K562 (cell line): ENCODE measurements at regions not wholly inside any gene's neighbourhood (a gene's known extent, or its start where the extent isn't known, plus 50 kb on each side); places are given as distances from the start of the nearest gene placed in this dataset.

Experiments used
- ATAC-seq: fragments of 200-7000 bp; cut with Tn5 transposase; 3 replicates; pipeline ENCODE4 v1.9.1; 2020; ENCODE audit warnings: moderate library complexity
- BruUV-seq: library from RNA; stranded (reverse); fragments of 400-500 nt; replicated peaks from 2 replicates; lab custom pipeline; 2021; lab: Mats Ljungman, UMichigan
- CTCF ChIA-PET: fragments of 300-600 bp; formaldehyde crosslinking; extraction: SDS; loops from one replicate; lab custom pipeline; 2021; ENCODE audit warnings: low intra/inter-chr PET ratio; lab: Yijun Ruan, JAX
- POLR2A ChIA-PET: fragments of 300-600, 350-650 bp; sonication (Branson Sonifier 250); formaldehyde crosslinking; extraction: SDS; loops from one replicate; lab custom pipeline; 2021; ENCODE audit warnings: antibody characterized with exemption, inconsistent platforms; lab: Yijun Ruan, JAX
- DNase-seq, 4 experiments: peaks; one replicate each; pipeline versions ENCODE4 v3.0.0 to v3.0.0-alpha.2; 2011 to 2018; ENCODE audit warnings: low spot score in 3 of 4, mixed read lengths in 3 of 4; ENCODE audit errors: extremely low read depth in 1 of 4
- FAIRE-seq: peaks from 2 replicates; lab custom pipeline; 2011; peaks lifted over from hg19 to GRCh38; lab: Jason Lieb, UNC
- H2AFZ ChIP-seq: 2 replicates; pipeline ENCODE4 v1.6.0; 2011; ENCODE audit warnings: low read depth, low read length, control low read depth, inconsistent platforms
- H3K27ac ChIP-seq: fragments of 200-600 bp; 3 replicates; pipeline ENCODE4 v1.8.0; 2011; ENCODE audit warnings: low read depth, mild to moderate bottlenecking, control low read depth, inconsistent platforms, low read length, moderate library complexity, mixed read lengths; ENCODE audit errors: extremely low read depth
- H3K27me3 ChIP-seq, 2 experiments: fragments of 300-600 bp in 1 of 2; 2 replicates in 1 of 2; 3 replicates in 1 of 2; pipeline versions ENCODE4 v1.6.0 to v1.8.0; 2011; ENCODE audit warnings: inconsistent platforms in 2 of 2, low read length in 2 of 2, mild to moderate bottlenecking in 1 of 2, mixed read lengths in 1 of 2, moderate library complexity in 1 of 2; ENCODE audit not compliant: control insufficient read depth in 2 of 2, insufficient read depth in 2 of 2
- H3K36me3 ChIP-seq: fragments of 300-600 bp; 3 replicates; pipeline ENCODE4 v1.8.0; 2011; ENCODE audit warnings: mild to moderate bottlenecking, low read length, inconsistent platforms; ENCODE audit not compliant: control insufficient read depth, insufficient read depth
- H3K4me1 ChIP-seq, 2 experiments: fragments of 200-600 bp in 1 of 2; replicated peaks in 1 of 2; 2 replicates in 1 of 2; 3 replicates in 1 of 2; pipeline versions ENCODE4 v1.5.1 to v1.8.0; 2011; ENCODE audit warnings: inconsistent platforms in 2 of 2, low read length in 2 of 2, mild to moderate bottlenecking in 1 of 2, mixed read lengths in 1 of 2, moderate library complexity in 1 of 2; ENCODE audit not compliant: control insufficient read depth in 2 of 2, insufficient read depth in 2 of 2
- H3K4me2 ChIP-seq: 2 replicates; pipeline ENCODE4 v1.6.1; 2011; ENCODE audit warnings: low read length, control low read depth, inconsistent platforms, mixed read lengths; ENCODE audit not compliant: insufficient read depth
- H3K4me3 ChIP-seq: fragments of 200-600 bp; sonication (generic), shearing (Covaris generic); 2 replicates; pipeline ENCODE4 v1.5.1; 2016; ENCODE audit warnings: control low read depth, inconsistent platforms
- H3K79me2 ChIP-seq: fragments of 200-600 bp; 3 replicates; pipeline ENCODE4 v1.8.0; 2011; ENCODE audit warnings: low read length, inconsistent platforms; ENCODE audit not compliant: control insufficient read depth, insufficient read depth
- H3K9ac ChIP-seq, 2 experiments: 2 replicates each; pipeline versions ENCODE4 v1.6.0 to v1.6.1; 2011; ENCODE audit warnings: low read depth in 2 of 2, low read length in 2 of 2, control low read depth in 1 of 2, inconsistent platforms in 1 of 2, mild to moderate bottlenecking in 1 of 2, mixed read lengths in 1 of 2; ENCODE audit not compliant: insufficient read depth in 1 of 2
- H3K9me1 ChIP-seq: one replicate; pipeline ENCODE4 v1.6.0; 2011; ENCODE audit warnings: inconsistent platforms, mild to moderate bottlenecking, low read length, moderate library complexity; ENCODE audit not compliant: control insufficient read depth, insufficient read depth
- H3K9me3 ChIP-seq: replicated peaks from 2 replicates; pipeline ENCODE4 v1.5.1; 2011; ENCODE audit warnings: low read depth, low read length, inconsistent platforms; ENCODE audit not compliant: control insufficient read depth, insufficient read depth
- H4K20me1 ChIP-seq: replicated peaks from 2 replicates; pipeline ENCODE4 v1.6.1; 2011; ENCODE audit warnings: low read length, inconsistent platforms, mixed read lengths; ENCODE audit not compliant: control insufficient read depth, insufficient read depth
- IRF2 ChIP-seq: sonication (generic); formaldehyde crosslinking; IDR thresholded peaks from 2 replicates; pipeline ENCODE4 v1.8.1; 2022; ENCODE audit warnings: mild to moderate bottlenecking, missing genetic modification reagents
- PYGO2 ChIP-seq: fragments of 450-650 bp; IDR thresholded peaks from 2 replicates; pipeline ENCODE4 v1.6.1; 2016; ENCODE audit warnings: mild to moderate bottlenecking, missing genetic modification characterization, moderate library complexity, missing compliant biosample characterization
- RBFOX2 ChIP-seq: fragments of 200-400 bp; formaldehyde crosslinking; IDR thresholded peaks from 2 replicates; pipeline ENCODE4 v1.6.1; 2017; ENCODE audit warnings: low read depth, mild to moderate bottlenecking, low read length, moderate library complexity
- RFX1 ChIP-seq: fragments of 450-650 bp; IDR thresholded peaks from 2 replicates; pipeline ENCODE4 v1.6.1; 2016; ENCODE audit warnings: mild to moderate bottlenecking, moderate library complexity
- SPI1 ChIP-seq: IDR thresholded peaks from 2 replicates; pipeline ENCODE4 v1.6.1; 2011; ENCODE audit warnings: low read depth, low read length, control low read depth, borderline replicate concordance
- TEAD2 ChIP-seq: fragments of 450-650 bp; IDR thresholded peaks from 2 replicates; pipeline ENCODE4 v1.6.1; 2016; ENCODE audit warnings: missing genetic modification characterization, control low read depth, missing compliant biosample characterization
- ZFPM2 ChIP-seq: fragments of 250-450 bp; sonication (Bioruptor Pico); IDR thresholded peaks from 2 replicates; pipeline ENCODE4 v1.5.1; 2022; ENCODE audit warnings: mild to moderate bottlenecking
- ZNF780A ChIP-seq: fragments of 250-450 bp; sonication (Bioruptor Pico); IDR thresholded peaks from 2 replicates; pipeline ENCODE4 v1.5.0; 2021; ENCODE audit warnings: mild to moderate bottlenecking
- WGBS: fragments of 100-300 bp; shearing (Covaris generic); methylation state at CpG from one replicate; pipeline ENCODE4 v1.1.6; 2016; ENCODE audit warnings: low coverage, mixed read lengths; ENCODE audit not compliant: insufficient coverage; ENCODE audit errors: missing lambda C conversion rate; 5-methylcytosine and 5-hydroxymethylcytosine counted together
- in situ Hi-C: fragments of 300-500 bp; cut with MboI; formaldehyde crosslinking; loops from 4 replicates; pipeline ENCODE4 v1.15.0; 2018; ENCODE audit warnings: inconsistent platforms, mixed read lengths
- intact Hi-C: fragments of 100-400 bp; cut with micrococcal nuclease; formaldehyde crosslinking; loops from 2 replicates; pipeline ENCODE4 v1.14.2; 2022
- TF ChIP-seq, protein P1 (sequence below): fragments of 250-450 bp; sonication (Bioruptor Pico); IDR thresholded peaks from 2 replicates; pipeline ENCODE4 v1.5.0; 2020; ENCODE audit warnings: mild to moderate bottlenecking
- TF ChIP-seq, protein P2 (sequence below): fragments of 450-650 bp; conservative IDR thresholded peaks from 2 replicates; pipeline ENCODE4 v1.6.1; 2016; ENCODE audit warnings: missing genetic modification characterization, low read depth, mild to moderate bottlenecking, missing compliant biosample characterization, moderate library complexity

DNA sequence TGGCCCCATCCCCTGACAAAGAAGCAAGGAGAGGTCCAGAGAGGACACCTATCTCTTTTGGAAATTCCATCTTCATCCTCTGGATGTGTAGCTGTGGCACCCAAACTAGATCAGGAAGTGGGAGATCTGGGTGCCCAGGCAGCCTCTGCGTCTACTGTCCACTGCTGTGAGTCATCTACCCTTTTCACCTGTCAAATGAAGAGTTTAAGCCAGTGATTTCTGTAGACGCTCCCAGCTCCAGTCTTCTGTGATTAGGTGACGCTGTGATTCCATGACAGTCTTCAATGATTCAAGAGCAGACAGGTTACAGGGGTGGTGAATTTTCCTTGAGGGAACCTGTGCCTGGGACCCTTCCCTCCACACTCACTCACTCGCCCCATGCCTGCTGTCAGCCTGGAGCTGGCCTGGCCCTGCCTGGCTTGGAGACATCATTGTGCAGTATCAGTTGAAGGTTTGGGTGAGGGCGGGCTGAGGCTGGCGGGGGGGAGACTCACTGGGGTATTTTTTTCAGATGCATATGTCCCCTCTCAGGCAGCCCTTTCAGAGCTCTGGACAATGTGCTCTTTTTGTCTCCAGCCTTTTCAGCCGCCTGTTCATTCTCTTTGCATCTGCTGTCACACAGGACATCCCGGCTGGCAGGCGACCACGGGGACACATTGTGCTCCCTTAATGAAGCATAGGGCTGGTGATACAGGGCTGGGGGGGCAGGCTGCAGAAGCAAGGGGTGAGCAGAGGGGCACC lies 56.8 kb upstream of the PARP11 start (continued):
- TF ChIP-seq, protein P1, sequence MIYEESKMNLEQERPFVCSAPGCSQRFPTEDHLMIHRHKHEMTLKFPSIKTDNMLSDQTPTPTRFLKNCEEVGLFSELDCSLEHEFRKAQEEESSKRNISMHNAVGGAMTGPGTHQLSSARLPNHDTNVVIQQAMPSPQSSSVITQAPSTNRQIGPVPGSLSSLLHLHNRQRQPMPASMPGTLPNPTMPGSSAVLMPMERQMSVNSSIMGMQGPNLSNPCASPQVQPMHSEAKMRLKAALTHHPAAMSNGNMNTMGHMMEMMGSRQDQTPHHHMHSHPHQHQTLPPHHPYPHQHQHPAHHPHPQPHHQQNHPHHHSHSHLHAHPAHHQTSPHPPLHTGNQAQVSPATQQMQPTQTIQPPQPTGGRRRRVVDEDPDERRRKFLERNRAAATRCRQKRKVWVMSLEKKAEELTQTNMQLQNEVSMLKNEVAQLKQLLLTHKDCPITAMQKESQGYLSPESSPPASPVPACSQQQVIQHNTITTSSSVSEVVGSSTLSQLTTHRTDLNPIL (CRISPR knock-in tag): no peak
- TF ChIP-seq RBFOX2 (no peak), PYGO2 (tag) (no peak), ZNF780A (CRISPR knock-in tag) (no peak)

DNA sequence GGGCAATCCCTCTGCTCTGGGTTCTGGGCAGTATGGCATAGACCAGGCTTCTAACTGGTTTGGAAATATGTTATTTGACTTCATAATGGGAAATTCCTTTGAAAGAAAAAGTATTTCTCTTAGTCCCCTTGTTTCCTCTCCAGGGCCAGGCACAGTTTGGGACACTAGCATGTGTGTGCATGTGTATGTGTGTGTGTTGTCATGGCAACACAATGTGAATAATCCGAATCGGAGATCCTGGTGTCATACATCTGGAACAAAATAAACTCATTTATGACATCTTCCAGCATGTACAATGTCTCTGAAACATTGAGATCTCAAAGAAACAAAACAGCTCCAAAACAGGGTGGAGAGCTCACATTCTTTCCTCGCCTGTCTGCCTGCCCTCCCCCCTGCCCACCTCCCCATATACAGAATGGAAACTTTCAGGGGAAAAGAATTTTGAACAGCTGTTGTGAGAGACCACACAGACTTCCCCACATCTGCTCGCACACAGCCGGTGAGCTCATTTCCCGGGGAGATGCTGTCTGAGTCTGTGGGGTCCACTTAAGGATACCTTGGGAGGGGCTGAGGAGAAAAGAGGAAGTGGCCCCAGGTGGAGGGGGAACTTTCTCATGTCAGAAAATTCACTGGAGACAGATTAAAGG lies 55.5 kb upstream of the PARP11 start:
- no peak overlapping the region for H3K4me2 ChIP-seq
- H4K20me1 ChIP-seq: no peaks in the 10 kb centered on the region
- no peak for ATAC-seq
- H2AFZ ChIP-seq: no peak overlapping the region
- in situ Hi-C loops (no loop called here), intact Hi-C loops (no loop called here)
- H3K79me2 ChIP-seq: no peaks in the 10 kb centered on the region
- BruUV-seq: no TSS peak
- no peak overlapping the region for H3K4me3 ChIP-seq
- H3K27ac ChIP-seq: no peak overlapping the region
- no peak for FAIRE-seq
- H3K4me1 ChIP-seq: no peaks in the 10 kb centered on the region; a peak in 1 of 5 replicates
- no peaks in the 10 kb centered on the region for H3K36me3 ChIP-seq
- no peaks in the 10 kb centered on the region for H3K9me3 ChIP-seq
- no peak for DNase-seq
- no peak overlapping the region for H3K9ac ChIP-seq
- POLR2A ChIA-PET: interaction anchor here (0.6 kb wide), 1 partner anchor 321 kb away, joined by 3 read pairs; no protein-coding TSS in a partner anchor
- no peaks in the 10 kb centered on the region for H3K9me1 ChIP-seq
- CTCF ChIA-PET: no interaction called here
- WGBS: 3% methylated on average over 5 of the region's 6 CpGs
- TF ChIP-seq RFX1: peak; percentile 68
- TF ChIP-seq, protein P2, sequence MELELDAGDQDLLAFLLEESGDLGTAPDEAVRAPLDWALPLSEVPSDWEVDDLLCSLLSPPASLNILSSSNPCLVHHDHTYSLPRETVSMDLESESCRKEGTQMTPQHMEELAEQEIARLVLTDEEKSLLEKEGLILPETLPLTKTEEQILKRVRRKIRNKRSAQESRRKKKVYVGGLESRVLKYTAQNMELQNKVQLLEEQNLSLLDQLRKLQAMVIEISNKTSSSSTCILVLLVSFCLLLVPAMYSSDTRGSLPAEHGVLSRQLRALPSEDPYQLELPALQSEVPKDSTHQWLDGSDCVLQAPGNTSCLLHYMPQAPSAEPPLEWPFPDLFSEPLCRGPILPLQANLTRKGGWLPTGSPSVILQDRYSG (tag): no peak
- peak; percentile 79 for TF ChIP-seq SPI1
- TF ChIP-seq ZFPM2 (CRISPR knock-in tag): no peak
- TF ChIP-seq TEAD2 (tag): no peak
- no peak for TF ChIP-seq IRF2 (CRISPR knock-in tag)
- peaks cover 0 to 3% of the 10 kb centered on the region in 2 experiments; a peak in 1 of 5 replicates for H3K27me3 ChIP-seq
